H1 (cell line): ENCODE measurements at regions not wholly inside any gene's neighbourhood (a gene's known extent, or its start where the extent isn't known, plus 50 kb on each side); places are given as distances from the start of the nearest gene placed in this dataset.

Experiments
- BRCA1 ChIP-seq: IDR thresholded peaks from 2 replicates; pipeline ENCODE4 v1.6.1; 2012; ENCODE audit warnings: low read depth, low read length, improper control_type of control experiment
- EP300 ChIP-seq, 2 experiments: IDR thresholded peaks; 1 replicate in 1 of 2; 2 replicates in 1 of 2; pipeline ENCODE4 v1.6.1; 2011 to 2012; ENCODE audit warnings: low read depth in 2 of 2, low read length in 2 of 2, mild to moderate bottlenecking in 2 of 2, borderline replicate concordance in 1 of 2, inconsistent platforms in 1 of 2, moderate library complexity in 1 of 2
- FOSL1 ChIP-seq: IDR thresholded peaks from 2 replicates; pipeline ENCODE4 v1.6.1; 2011; ENCODE audit warnings: mild to moderate bottlenecking, low read depth, low read length, moderate library complexity; ENCODE audit not compliant: insufficient read depth
- JUN ChIP-seq: IDR thresholded peaks from 2 replicates; pipeline ENCODE4 v1.6.1; 2011; ENCODE audit warnings: low read depth, mild to moderate bottlenecking, improper control_type of control experiment, low read length
- JUND ChIP-seq: IDR thresholded peaks from 2 replicates; pipeline ENCODE4 v1.6.1; 2011; ENCODE audit warnings: mild to moderate bottlenecking, improper control_type of control experiment, low read length
- MAX ChIP-seq: IDR thresholded peaks from 2 replicates; pipeline ENCODE4 v1.6.1; 2012; ENCODE audit warnings: inconsistent platforms
- POLR2A ChIP-seq, 2 experiments: IDR thresholded peaks; 1 replicate in 1 of 2; 2 replicates in 1 of 2; pipeline ENCODE4 v1.6.1; 2011; ENCODE audit warnings: low read depth in 2 of 2, low read length in 2 of 2, mild to moderate bottlenecking in 2 of 2; ENCODE audit errors: control extremely low read depth in 1 of 2
- RFX5 ChIP-seq: IDR thresholded peaks from 2 replicates; pipeline ENCODE4 v1.6.1; 2011; ENCODE audit warnings: low read depth, low read length, improper control_type of control experiment, borderline replicate concordance
- SIX5 ChIP-seq: IDR thresholded peaks from 2 replicates; pipeline ENCODE4 v1.6.1; 2011; ENCODE audit warnings: mild to moderate bottlenecking, low read depth, low read length
- SP2 ChIP-seq: IDR thresholded peaks from 2 replicates; pipeline ENCODE4 v1.6.1; 2012; ENCODE audit warnings: mild to moderate bottlenecking, low read length, inconsistent platforms
- YY1 ChIP-seq: IDR thresholded peaks from 2 replicates; pipeline ENCODE4 v1.6.1; 2011; ENCODE audit warnings: low read depth, mild to moderate bottlenecking, low read length
- TF ChIP-seq, protein P1 (sequence below), 3 experiments: IDR thresholded peaks; 1 replicate in 2 of 3; 2 replicates in 1 of 3; pipeline versions ENCODE4 v1.5.1 to v1.6.1; 2011; ENCODE audit warnings: low read length in 3 of 3, mild to moderate bottlenecking in 3 of 3, inconsistent platforms in 2 of 3, low read depth in 1 of 3, moderate library complexity in 1 of 3; ENCODE audit not compliant: insufficient read depth in 1 of 3; ENCODE audit errors: control extremely low read depth in 1 of 3

DNA sequence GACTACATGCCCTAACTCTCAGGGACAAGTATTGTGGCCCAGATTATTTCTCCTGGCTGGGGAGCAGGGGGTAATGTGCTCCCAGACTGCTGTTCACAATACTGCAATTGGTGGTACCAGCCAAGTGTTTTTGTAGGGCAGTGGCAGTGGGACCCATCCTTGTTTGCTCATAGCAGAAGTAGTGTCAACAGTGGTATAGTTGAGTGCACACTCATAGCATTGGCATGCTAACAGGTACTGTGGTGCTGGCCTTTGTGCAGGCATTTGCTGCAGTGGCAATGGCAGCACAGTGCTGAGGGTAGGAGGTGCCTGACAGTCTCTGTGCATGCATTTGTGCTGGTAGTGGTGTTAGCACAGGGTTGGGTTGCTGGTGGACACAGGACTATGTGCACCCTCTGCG, 995.0 kb downstream of the SH3BGRL start:
- no peak for TF ChIP-seq EP300 (IDR thresholded peaks at IDR 0.05; ENCODE audit: borderline replicate concordance in 1 of 2, low read depth in 2 of 2, low read length in 2 of 2)
- TF ChIP-seq RFX5, result no peak
- no peak for TF ChIP-seq SIX5
- no peak for TF ChIP-seq POLR2A (IDR thresholded peaks at IDR 0.05; ENCODE audit: control extremely low read depth in 1 of 2, low read depth in 2 of 2, low read length in 2 of 2)
- TF ChIP-seq, protein P1, sequence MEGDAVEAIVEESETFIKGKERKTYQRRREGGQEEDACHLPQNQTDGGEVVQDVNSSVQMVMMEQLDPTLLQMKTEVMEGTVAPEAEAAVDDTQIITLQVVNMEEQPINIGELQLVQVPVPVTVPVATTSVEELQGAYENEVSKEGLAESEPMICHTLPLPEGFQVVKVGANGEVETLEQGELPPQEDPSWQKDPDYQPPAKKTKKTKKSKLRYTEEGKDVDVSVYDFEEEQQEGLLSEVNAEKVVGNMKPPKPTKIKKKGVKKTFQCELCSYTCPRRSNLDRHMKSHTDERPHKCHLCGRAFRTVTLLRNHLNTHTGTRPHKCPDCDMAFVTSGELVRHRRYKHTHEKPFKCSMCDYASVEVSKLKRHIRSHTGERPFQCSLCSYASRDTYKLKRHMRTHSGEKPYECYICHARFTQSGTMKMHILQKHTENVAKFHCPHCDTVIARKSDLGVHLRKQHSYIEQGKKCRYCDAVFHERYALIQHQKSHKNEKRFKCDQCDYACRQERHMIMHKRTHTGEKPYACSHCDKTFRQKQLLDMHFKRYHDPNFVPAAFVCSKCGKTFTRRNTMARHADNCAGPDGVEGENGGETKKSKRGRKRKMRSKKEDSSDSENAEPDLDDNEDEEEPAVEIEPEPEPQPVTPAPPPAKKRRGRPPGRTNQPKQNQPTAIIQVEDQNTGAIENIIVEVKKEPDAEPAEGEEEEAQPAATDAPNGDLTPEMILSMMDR (IDR thresholded peaks at IDR 0.05; ENCODE audit: control extremely low read depth in 1 of 3, insufficient read depth in 1 of 3, low read depth in 1 of 3, low read length in 3 of 3), result no peak
- TF ChIP-seq BRCA1, result no peak
- no peak for TF ChIP-seq JUND
- no peak for TF ChIP-seq YY1
- no peak for TF ChIP-seq FOSL1
- TF ChIP-seq MAX, result no peak
- no peak for TF ChIP-seq JUN
- TF ChIP-seq SP2, result no peak
